ENCODE measurements at regions not wholly inside any gene's neighbourhood (a gene's known extent, or its start where the extent isn't known, plus 50 kb on each side); places are given as distances from the start of the nearest gene placed in this dataset.

GRCh38 chr3:124260206-124260915 is 268.4 kb upstream of the ROPN1 start:
- Histone ChIP-seq H3K4me2 (ENCODE audit: low read depth, low read length) (no peak overlapping the region), H3K79me2 (ENCODE audit: low read length) (no peaks in the 10 kb centered on the region), H3K36me3 (replicated peaks; ENCODE audit: insufficient read depth, low read length) (no peaks in the 10 kb centered on the region), H3K4me3 (ENCODE audit: low read length) (no peak overlapping the region), H4K20me1 (ENCODE audit: insufficient read depth, low read length) (no peaks in the 10 kb centered on the region), H3K9ac (ENCODE audit: low read length) (no peak overlapping the region), H3K9me2 (replicated peaks; ENCODE audit: insufficient read depth, low read length) (no peaks in the 10 kb centered on the region), H3K9me3 (replicated peaks; ENCODE audit: insufficient read depth, low read length) (no peaks in the 10 kb centered on the region), H3K4me1 (ENCODE audit: low read length) (no peaks in the 10 kb centered on the region), H3K27me3 (replicated peaks; ENCODE audit: insufficient read depth, low read length) (no peaks in the 10 kb centered on the region), H3K27ac (ENCODE audit: low read length) (no peak overlapping the region), H3F3A (ENCODE audit: insufficient read depth, low read length) (no peaks in the 10 kb centered on the region), H2AFZ (ENCODE audit: low read length) (no peak overlapping the region)
- no peak for TF ChIP-seq EZH2 (optimal IDR thresholded peaks at IDR 0.05; ENCODE audit: low read depth, low read length)
- TF ChIP-seq CTCF (IDR thresholded peaks at IDR 0.05; ENCODE audit: low read length): no peak
- no peak for TF ChIP-seq EZH2phosphoT487 (IDR thresholded peaks at IDR 0.05; ENCODE audit: low read length)
- no peak for DNase-seq

GRCh38 chr3:124261306-124261705 is 269.4 kb upstream of the ROPN1 start:
- TF ChIP-seq EZH2 (optimal IDR thresholded peaks at IDR 0.05; ENCODE audit: low read depth, low read length): no peak
- Histone ChIP-seq H3K27me3 (replicated peaks; ENCODE audit: insufficient read depth, low read length) (no peaks in the 10 kb centered on the region), H3K27ac (ENCODE audit: low read length) (no peak overlapping the region), H3K79me2 (ENCODE audit: low read length) (no peaks in the 10 kb centered on the region), H3K9me2 (replicated peaks; ENCODE audit: insufficient read depth, low read length) (no peaks in the 10 kb centered on the region), H3F3A (ENCODE audit: insufficient read depth, low read length) (no peaks in the 10 kb centered on the region), H3K9me3 (replicated peaks; ENCODE audit: insufficient read depth, low read length) (no peaks in the 10 kb centered on the region), H3K9ac (ENCODE audit: low read length) (no peak overlapping the region), H3K36me3 (replicated peaks; ENCODE audit: insufficient read depth, low read length) (no peaks in the 10 kb centered on the region), H4K20me1 (ENCODE audit: insufficient read depth, low read length) (no peaks in the 10 kb centered on the region), H3K4me2 (ENCODE audit: low read depth, low read length) (no peak overlapping the region), H3K4me1 (ENCODE audit: low read length) (no peaks in the 10 kb centered on the region), H2AFZ (ENCODE audit: low read length) (no peak overlapping the region), H3K4me3 (ENCODE audit: low read length) (no peak overlapping the region)
- DNase-seq: no peak

GRCh38 chr3:124263168-124263567 is 271.2 kb upstream of the ROPN1 start:
- no peak overlapping the region for H3K27ac ChIP-seq (ENCODE audit: low read length)
- no peaks in the 10 kb centered on the region for H4K20me1 ChIP-seq (ENCODE audit: insufficient read depth, low read length)
- H3K36me3 ChIP-seq (replicated peaks; ENCODE audit: insufficient read depth, low read length): no peaks in the 10 kb centered on the region
- no peak overlapping the region for H2AFZ ChIP-seq (ENCODE audit: low read length)
- H3K27me3 ChIP-seq (replicated peaks; ENCODE audit: insufficient read depth, low read length): no peaks in the 10 kb centered on the region
- TF ChIP-seq EZH2 (optimal IDR thresholded peaks at IDR 0.05; ENCODE audit: low read depth, low read length) (no peak), CTCF (IDR thresholded peaks at IDR 0.05; ENCODE audit: low read length) (no peak), EZH2phosphoT487 (IDR thresholded peaks at IDR 0.05; ENCODE audit: low read length) (no peak)
- no peak for DNase-seq
- no peak overlapping the region for H3K9ac ChIP-seq (ENCODE audit: low read length)
- no peaks in the 10 kb centered on the region for H3K4me1 ChIP-seq (ENCODE audit: low read length)
- no peaks in the 10 kb centered on the region for H3K9me3 ChIP-seq (replicated peaks; ENCODE audit: insufficient read depth, low read length)
- H3F3A ChIP-seq (ENCODE audit: insufficient read depth, low read length): no peaks in the 10 kb centered on the region
- H3K9me2 ChIP-seq (replicated peaks; ENCODE audit: insufficient read depth, low read length): no peaks in the 10 kb centered on the region
- H3K79me2 ChIP-seq (ENCODE audit: low read length): no peaks in the 10 kb centered on the region
- H3K4me2 ChIP-seq (ENCODE audit: low read depth, low read length): no peak overlapping the region
- no peak overlapping the region for H3K4me3 ChIP-seq (ENCODE audit: low read length)

- H4K20me1 ChIP-seq (ENCODE audit: insufficient read depth, low read length): no peaks in the 10 kb centered on the region
- H3K4me3 ChIP-seq (ENCODE audit: low read length): no peak overlapping the region
- no peaks in the 10 kb centered on the region for H3K4me1 ChIP-seq (ENCODE audit: low read length)
- no peak for DNase-seq
- H3K4me2 ChIP-seq (ENCODE audit: low read depth, low read length): no peak overlapping the region
- no peaks in the 10 kb centered on the region for H3K27me3 ChIP-seq (replicated peaks; ENCODE audit: insufficient read depth, low read length)
- no peak overlapping the region for H3K27ac ChIP-seq (ENCODE audit: low read length)
- H2AFZ ChIP-seq (ENCODE audit: low read length): no peak overlapping the region
- H3K79me2 ChIP-seq (ENCODE audit: low read length): no peaks in the 10 kb centered on the region
- H3K36me3 ChIP-seq (replicated peaks; ENCODE audit: insufficient read depth, low read length): no peaks in the 10 kb centered on the region
- H3K9me2 ChIP-seq (replicated peaks; ENCODE audit: insufficient read depth, low read length): no peaks in the 10 kb centered on the region
- no peaks in the 10 kb centered on the region for H3F3A ChIP-seq (ENCODE audit: insufficient read depth, low read length)
- no peak overlapping the region for H3K9ac ChIP-seq (ENCODE audit: low read length)
- TF ChIP-seq EZH2 (optimal IDR thresholded peaks at IDR 0.05; ENCODE audit: low read depth, low read length) (no peak), EZH2phosphoT487 (IDR thresholded peaks at IDR 0.05; ENCODE audit: low read length) (no peak), CTCF (IDR thresholded peaks at IDR 0.05; ENCODE audit: low read length) (no peak)
- H3K9me3 ChIP-seq (replicated peaks; ENCODE audit: insufficient read depth, low read length): no peaks in the 10 kb centered on the region
These were observed 272.4 kb upstream of the ROPN1 start for GRCh38 chr3:124264346-124264745.
